Chondrocyte (in vitro differentiated cells): ENCODE measurements at regions not wholly inside any gene's neighbourhood (a gene's known extent, or its start where the extent isn't known, plus 50 kb on each side); places are given as distances from the start of the nearest gene placed in this dataset.

Experiments
- DNase-seq: peaks from one replicate; pipeline ENCODE4 v3.0.0; 2021; ENCODE audit warnings: mixed read lengths, low spot score
- H3K27ac Mint-ChIP-seq: one replicate; pipeline ENCODE4 v1.8.0; 2021; ENCODE audit warnings: mild to moderate bottlenecking, moderate library complexity, mixed read lengths; ENCODE audit not compliant: unreplicated experiment
- H3K27me3 Mint-ChIP-seq: 2 replicates; pipeline ENCODE4 v1.8.0; 2021; ENCODE audit warnings: low read depth, mixed read lengths
- H3K36me3 Mint-ChIP-seq: 2 replicates; pipeline ENCODE4 v1.8.0; 2021; ENCODE audit warnings: low read depth, mixed read lengths
- H3K4me1 Mint-ChIP-seq: 2 replicates; pipeline ENCODE4 v1.8.0; 2021; ENCODE audit warnings: low read depth, mild to moderate bottlenecking, mixed read lengths
- H3K4me3 Mint-ChIP-seq: one replicate; pipeline ENCODE4 v1.8.0; 2021; ENCODE audit warnings: mild to moderate bottlenecking, moderate library complexity, mixed read lengths; ENCODE audit not compliant: unreplicated experiment
- H3K9me3 Mint-ChIP-seq: 2 replicates; pipeline ENCODE4 v1.8.0; 2021; ENCODE audit warnings: low read depth, mixed read lengths
- CTCF ChIP-seq: fragments of 200-600 bp; sonication (generic); IDR thresholded peaks from 2 replicates; pipeline ENCODE4 v1.5.0; 2021; ENCODE audit warnings: antibody characterized with exemption, mild to moderate bottlenecking, moderate library complexity

GRCh38 chr11:81072273-81072672 is 1631.4 kb upstream of the TENM4 start:
- no peak for DNase-seq
- Mint-ChIP-seq H3K27me3 (peaks cover 2% of the 10 kb centered on the region), H3K27ac (no peak overlapping the region), H3K9me3 (no peaks in the 10 kb centered on the region), H3K4me3 (no peak overlapping the region), H3K36me3 (no peaks in the 10 kb centered on the region), H3K4me1 (no peaks in the 10 kb centered on the region)
- no peak for TF ChIP-seq CTCF

GRCh38 chr11:81071606-81072005 is 1630.8 kb upstream of the TENM4 start:
- no peaks in the 10 kb centered on the region for H3K36me3 Mint-ChIP-seq
- H3K4me1 Mint-ChIP-seq: no peaks in the 10 kb centered on the region
- no peak for TF ChIP-seq CTCF
- no peaks in the 10 kb centered on the region for H3K9me3 Mint-ChIP-seq
- no peak for DNase-seq
- no peak overlapping the region for H3K27ac Mint-ChIP-seq
- peaks cover 2% of the 10 kb centered on the region for H3K27me3 Mint-ChIP-seq
- no peak overlapping the region for H3K4me3 Mint-ChIP-seq

GRCh38 chr11:81070948-81071347 is 1630.1 kb upstream of the TENM4 start:
- no peak for TF ChIP-seq CTCF
- no peaks in the 10 kb centered on the region for H3K4me1 Mint-ChIP-seq
- H3K27ac Mint-ChIP-seq: no peak overlapping the region

GRCh38 chr11:81059356-81059755 is 1618.5 kb upstream of the TENM4 start:
- DNase-seq: no peak
- Mint-ChIP-seq H3K27me3 (peaks cover 4% of the 10 kb centered on the region), H3K36me3 (no peaks in the 10 kb centered on the region), H3K4me1 (no peaks in the 10 kb centered on the region), H3K4me3 (no peak overlapping the region), H3K27ac (no peak overlapping the region), H3K9me3 (no peaks in the 10 kb centered on the region)
- TF ChIP-seq CTCF: no peak

More at GRCh38 chr11:81070948-81071347, 1630.1 kb upstream of the TENM4 start:
- DNase-seq: no peak
- Mint-ChIP-seq H3K9me3 (no peaks in the 10 kb centered on the region), H3K36me3 (no peaks in the 10 kb centered on the region), H3K4me3 (no peak overlapping the region), H3K27me3 (peaks cover 2% of the 10 kb centered on the region)

- TF ChIP-seq CTCF: no peak
- Mint-ChIP-seq H3K4me3 (no peak overlapping the region), H3K36me3 (no peaks in the 10 kb centered on the region)
These were observed 1611.7 kb upstream of the TENM4 start for GRCh38 chr11:81052344-81053158.

More at GRCh38 chr11:81052344-81053158, 1611.7 kb upstream of the TENM4 start:
- Mint-ChIP-seq H3K27ac (no peak overlapping the region), H3K4me1 (no peaks in the 10 kb centered on the region), H3K9me3 (no peaks in the 10 kb centered on the region), H3K27me3 (peaks cover 2% of the 10 kb centered on the region)
- DNase-seq: no peak
